ENCODE measurements at regions not wholly inside any gene's neighbourhood (a gene's known extent, or its start where the extent isn't known, plus 50 kb on each side); places are given as distances from the start of the nearest gene placed in this dataset.

DNA sequence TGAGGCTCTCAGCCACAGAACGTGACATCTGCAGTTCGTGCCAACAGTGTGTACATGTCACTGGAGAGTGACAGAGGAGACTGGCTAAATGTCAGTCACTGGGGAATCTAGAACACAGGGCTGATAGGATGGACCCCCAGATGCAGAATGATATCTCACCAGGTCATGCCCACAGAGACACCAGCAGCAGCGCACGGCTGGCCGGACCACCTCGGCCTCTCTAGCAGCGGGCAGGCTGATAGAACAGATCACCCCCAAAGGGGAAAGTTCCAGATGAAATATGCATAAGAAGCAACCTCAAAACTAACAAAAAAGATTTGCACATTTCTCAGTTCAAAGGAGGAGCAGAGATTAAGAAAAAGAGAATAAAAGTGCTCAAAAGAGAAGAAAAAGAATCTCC, 266.5 kb downstream of the SEC23A start:
- TF ChIP-seq, protein P1, sequence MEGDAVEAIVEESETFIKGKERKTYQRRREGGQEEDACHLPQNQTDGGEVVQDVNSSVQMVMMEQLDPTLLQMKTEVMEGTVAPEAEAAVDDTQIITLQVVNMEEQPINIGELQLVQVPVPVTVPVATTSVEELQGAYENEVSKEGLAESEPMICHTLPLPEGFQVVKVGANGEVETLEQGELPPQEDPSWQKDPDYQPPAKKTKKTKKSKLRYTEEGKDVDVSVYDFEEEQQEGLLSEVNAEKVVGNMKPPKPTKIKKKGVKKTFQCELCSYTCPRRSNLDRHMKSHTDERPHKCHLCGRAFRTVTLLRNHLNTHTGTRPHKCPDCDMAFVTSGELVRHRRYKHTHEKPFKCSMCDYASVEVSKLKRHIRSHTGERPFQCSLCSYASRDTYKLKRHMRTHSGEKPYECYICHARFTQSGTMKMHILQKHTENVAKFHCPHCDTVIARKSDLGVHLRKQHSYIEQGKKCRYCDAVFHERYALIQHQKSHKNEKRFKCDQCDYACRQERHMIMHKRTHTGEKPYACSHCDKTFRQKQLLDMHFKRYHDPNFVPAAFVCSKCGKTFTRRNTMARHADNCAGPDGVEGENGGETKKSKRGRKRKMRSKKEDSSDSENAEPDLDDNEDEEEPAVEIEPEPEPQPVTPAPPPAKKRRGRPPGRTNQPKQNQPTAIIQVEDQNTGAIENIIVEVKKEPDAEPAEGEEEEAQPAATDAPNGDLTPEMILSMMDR (IDR thresholded peaks at IDR 0.05; ENCODE audit: extremely low read depth, missing control alignments), result no peak
- no peak for DNase-seq (ENCODE audit: low spot score)

DNA sequence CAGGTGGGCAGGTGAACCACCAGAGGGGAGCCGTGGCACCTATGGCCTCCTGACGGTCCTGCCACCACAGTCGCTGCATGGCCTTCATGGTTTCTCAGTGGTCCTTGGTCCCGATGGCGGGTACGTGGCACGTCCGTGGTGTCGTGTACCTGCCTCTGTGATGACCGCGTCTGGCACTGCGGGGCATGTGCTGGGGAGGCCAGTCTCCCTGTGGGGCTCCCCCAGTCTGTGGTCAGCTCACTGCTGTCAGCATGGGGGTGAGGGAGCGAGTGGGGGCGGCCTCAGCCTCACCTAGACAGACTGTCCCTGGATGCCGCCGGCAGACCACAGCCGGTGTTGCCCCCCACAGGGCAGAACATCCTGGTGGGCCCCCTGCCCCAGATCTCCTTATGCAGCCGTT, 267.2 kb downstream of the SEC23A start:
- DNase-seq (ENCODE audit: low spot score), result no peak
- TF ChIP-seq, protein P1 (IDR thresholded peaks at IDR 0.05; ENCODE audit: extremely low read depth, missing control alignments), result no peak

DNA sequence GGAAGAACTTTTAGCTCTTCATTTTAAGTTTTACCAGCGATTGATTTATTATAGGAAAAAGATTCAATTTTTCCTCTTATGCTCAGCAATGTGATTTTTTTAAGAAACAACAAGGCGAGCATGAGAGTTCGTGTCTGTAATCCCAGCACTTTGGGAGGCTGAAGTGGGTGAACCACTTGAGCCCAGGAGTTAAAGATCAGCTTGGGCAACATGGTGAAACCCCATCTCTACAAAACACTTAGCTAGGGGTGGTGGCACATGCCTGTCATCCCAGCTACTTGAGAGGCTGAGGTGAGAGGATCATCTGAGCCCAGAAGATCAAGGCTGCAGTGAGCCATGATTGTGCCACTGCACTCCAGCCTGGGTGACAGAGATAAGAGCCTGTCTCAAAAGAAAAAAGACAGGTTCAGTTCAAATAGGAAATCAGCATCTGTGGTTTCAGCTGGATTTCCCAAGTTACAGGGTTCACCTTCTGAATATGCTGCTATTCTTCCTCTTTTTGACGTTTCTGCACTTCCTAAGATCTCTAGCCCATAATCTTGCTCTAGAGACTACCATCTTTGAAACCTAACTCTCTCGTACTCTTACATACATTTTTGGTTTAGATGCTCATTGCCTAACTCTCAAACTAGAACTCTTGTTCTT, 274.7 kb downstream of the SEC23A start:
- no peak for DNase-seq (ENCODE audit: low spot score)

DNA sequence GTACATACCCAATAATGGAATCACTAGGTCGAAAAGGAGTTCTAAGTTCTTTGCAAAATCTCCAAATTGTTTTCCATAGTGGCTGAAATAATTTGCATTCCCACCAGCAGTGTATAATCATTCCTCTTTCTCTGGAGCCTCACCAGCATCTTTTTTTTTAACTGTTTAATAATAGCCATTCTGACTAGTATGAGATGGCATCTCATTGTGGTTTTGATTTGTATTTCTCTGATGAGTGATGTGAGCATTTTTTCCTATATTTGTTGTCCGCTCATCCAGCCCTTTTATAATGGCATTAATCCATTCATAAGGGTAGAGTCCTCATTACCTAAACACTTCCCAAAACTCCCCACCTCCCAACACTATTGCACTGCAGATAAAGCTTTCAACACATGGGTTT, 278.3 kb downstream of the SEC23A start:
- TF ChIP-seq, protein P1 (IDR thresholded peaks at IDR 0.05; ENCODE audit: extremely low read depth, missing control alignments), result no peak
- DNase-seq (ENCODE audit: low spot score), result no peak

More for the DNA sequence above, 274.7 kb downstream of the SEC23A start:
- TF ChIP-seq, protein P1 (IDR thresholded peaks at IDR 0.05; ENCODE audit: extremely low read depth, missing control alignments), result no peak

DNA sequence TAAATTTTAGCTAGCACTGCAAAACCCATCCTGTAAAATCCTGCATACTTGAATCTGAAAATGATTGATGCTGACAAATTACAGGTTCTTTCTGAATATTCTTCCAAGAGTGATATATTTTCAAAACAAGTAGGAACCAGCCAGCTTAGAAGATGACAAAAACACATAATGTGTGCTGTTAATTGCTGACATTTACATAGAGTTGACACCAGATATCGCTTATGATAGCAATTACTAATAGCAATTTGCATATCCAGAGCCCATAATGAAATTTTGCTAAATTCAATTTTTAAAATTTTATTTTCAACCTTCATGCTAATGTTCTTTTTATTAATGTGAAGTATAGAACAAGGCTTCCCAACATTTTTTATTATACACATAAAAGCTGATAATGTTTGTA, 284.5 kb downstream of the SEC23A start:
- DNase-seq (ENCODE audit: low spot score), result no peak
- TF ChIP-seq, protein P1 (IDR thresholded peaks at IDR 0.05; ENCODE audit: extremely low read depth, missing control alignments), result no peak

DNA sequence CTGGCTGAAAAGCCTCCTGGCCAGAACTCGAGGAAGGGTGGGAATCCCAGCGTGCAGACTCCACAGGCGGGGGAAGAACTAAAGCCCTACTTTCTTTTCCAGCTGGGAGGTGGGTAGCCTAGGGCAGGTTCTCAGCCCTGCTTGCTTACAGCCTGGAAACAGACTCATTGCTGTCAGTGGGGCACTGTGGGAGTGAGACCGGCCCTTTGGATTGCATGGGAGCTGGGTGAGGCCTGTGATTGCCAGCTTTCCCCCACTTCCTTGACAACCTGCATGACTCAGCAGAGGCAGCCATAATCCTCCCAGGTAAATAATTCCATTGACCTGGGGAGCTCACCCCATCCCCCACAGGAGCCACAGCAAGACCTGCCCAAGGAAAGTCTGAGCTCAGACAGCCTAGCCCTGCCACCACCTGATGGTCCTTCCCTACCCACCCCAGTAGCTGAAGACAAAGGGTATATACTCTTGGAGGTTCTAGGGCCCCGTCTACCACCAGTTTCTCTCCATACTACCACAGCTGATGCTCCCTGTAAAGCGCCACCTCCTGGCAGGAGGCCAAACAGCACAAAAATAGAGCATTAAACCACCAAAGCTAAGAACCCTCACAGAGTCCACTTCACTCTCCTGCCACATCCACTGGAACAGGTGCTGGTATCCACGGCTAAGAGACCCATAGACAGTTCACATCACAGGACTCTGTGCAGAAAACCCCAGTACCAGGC, 294.1 kb downstream of the SEC23A start:
- DNase-seq (ENCODE audit: low spot score), result no peak
- TF ChIP-seq, protein P1 (IDR thresholded peaks at IDR 0.05; ENCODE audit: extremely low read depth, missing control alignments), result no peak

DNA sequence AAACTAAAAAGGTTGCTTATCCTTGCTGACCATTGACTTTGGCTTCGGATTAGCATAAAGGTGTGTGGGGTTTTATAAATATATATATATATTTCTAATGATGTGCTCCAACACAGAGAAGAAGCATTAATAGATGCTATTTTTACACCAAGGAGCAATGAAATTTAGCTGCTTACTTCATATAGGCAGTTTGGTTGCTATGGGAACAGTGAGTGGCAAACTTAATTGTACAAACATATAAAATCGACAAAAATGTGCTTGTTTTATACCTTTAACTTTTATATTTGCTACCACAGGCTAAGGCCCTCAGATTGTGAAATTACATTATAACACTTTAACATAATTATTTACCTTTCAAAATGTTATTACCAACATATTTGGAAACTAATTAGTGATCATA, 303.4 kb downstream of the SEC23A start:
- DNase-seq (ENCODE audit: low spot score), result no peak
- TF ChIP-seq, protein P1 (IDR thresholded peaks at IDR 0.05; ENCODE audit: extremely low read depth, missing control alignments), result no peak

All from GM20000 (cell line).